H9 (cell line): ENCODE measurements at regions not wholly inside any gene's neighbourhood (a gene's known extent, or its start where the extent isn't known, plus 50 kb on each side); places are given as distances from the start of the nearest gene placed in this dataset.

Experiments
- DNase-seq: peaks from one replicate; pipeline ENCODE4 v3.0.0-alpha.2; 2017
- H2AFZ ChIP-seq: one replicate; pipeline ENCODE4 v1.6.1; 2013; ENCODE audit warnings: mild to moderate bottlenecking, low read length, control low read depth, moderate library complexity
- H2AK5ac ChIP-seq: 2 replicates; pipeline ENCODE4 v1.6.1; 2013; ENCODE audit warnings: low read length, control low read depth, mixed read lengths; ENCODE audit not compliant: insufficient read length
- H2BK120ac ChIP-seq: one replicate; pipeline ENCODE4 v1.6.1; 2013; ENCODE audit warnings: low read depth, mild to moderate bottlenecking, low read length, control low read depth, inconsistent platforms; ENCODE audit not compliant: poor library complexity, severe bottlenecking
- H2BK12ac ChIP-seq: 2 replicates; pipeline ENCODE4 v1.6.1; 2013; ENCODE audit warnings: low read length, control low read depth, mixed read lengths, low read depth; ENCODE audit not compliant: insufficient read length
- H2BK15ac ChIP-seq: 2 replicates; pipeline ENCODE4 v1.6.1; 2013; ENCODE audit warnings: low read depth, low read length, control low read depth
- H2BK20ac ChIP-seq: one replicate; pipeline ENCODE4 v1.6.1; 2013; ENCODE audit warnings: low read depth, mild to moderate bottlenecking, low read length, control low read depth, inconsistent platforms; ENCODE audit not compliant: poor library complexity, severe bottlenecking
- H2BK5ac ChIP-seq: 2 replicates; pipeline ENCODE4 v1.6.1; 2013; ENCODE audit warnings: low read length, control low read depth, mixed read lengths; ENCODE audit not compliant: insufficient read length
- H3K14ac ChIP-seq: 2 replicates; pipeline ENCODE4 v1.6.1; 2013; ENCODE audit warnings: low read length, control low read depth; ENCODE audit not compliant: insufficient read depth
- H3K18ac ChIP-seq: 2 replicates; pipeline ENCODE4 v1.6.1; 2013; ENCODE audit warnings: low read depth, mild to moderate bottlenecking, mixed read lengths, low read length, control low read depth; ENCODE audit not compliant: insufficient read length
- H3K23ac ChIP-seq: 2 replicates; pipeline ENCODE4 v1.6.1; 2013; ENCODE audit warnings: low read length, control low read depth, mixed read lengths, low read depth; ENCODE audit not compliant: insufficient read length
- H3K23me2 ChIP-seq: 2 replicates; pipeline ENCODE4 v1.6.1; 2013; ENCODE audit warnings: low read depth, mild to moderate bottlenecking, mixed read lengths, low read length, control low read depth; ENCODE audit not compliant: insufficient read length, poor library complexity, severe bottlenecking
- H3K27ac ChIP-seq: 2 replicates; pipeline ENCODE4 v1.5.1; 2013; ENCODE audit warnings: low read length, control low read depth, mixed read lengths, low read depth; ENCODE audit not compliant: insufficient read length
- H3K27me3 ChIP-seq: 2 replicates; pipeline ENCODE4 v1.6.1; 2013; ENCODE audit warnings: low read length, control low read depth, inconsistent platforms; ENCODE audit not compliant: insufficient read depth
- H3K4ac ChIP-seq: 2 replicates; pipeline ENCODE4 v1.6.1; 2013; ENCODE audit warnings: low read depth, mild to moderate bottlenecking, control low read depth, inconsistent platforms, low read length, moderate library complexity
- H3K4me1 ChIP-seq: 2 replicates; pipeline ENCODE4 v1.6.1; 2013; ENCODE audit warnings: low read length, control low read depth, inconsistent platforms; ENCODE audit not compliant: insufficient read depth
- H3K4me2 ChIP-seq: 2 replicates; pipeline ENCODE4 v1.6.1; 2013; ENCODE audit warnings: low read length, control low read depth, mixed read lengths; ENCODE audit not compliant: insufficient read length, insufficient read depth
- H3K56ac ChIP-seq: 2 replicates; pipeline ENCODE4 v1.6.1; 2013; ENCODE audit warnings: low read depth, mild to moderate bottlenecking, mixed read lengths, low read length, control low read depth; ENCODE audit not compliant: insufficient read length
- H3K79me1 ChIP-seq: 2 replicates; pipeline ENCODE4 v1.6.1; 2013; ENCODE audit warnings: low read depth, mild to moderate bottlenecking, moderate library complexity, low read length, control low read depth, inconsistent platforms; ENCODE audit not compliant: insufficient read depth, poor library complexity, severe bottlenecking
- H3K79me2 ChIP-seq: 2 replicates; pipeline ENCODE4 v1.6.1; 2013; ENCODE audit warnings: low read length, control low read depth, inconsistent platforms; ENCODE audit not compliant: insufficient read depth
- H3K9ac ChIP-seq: 2 replicates; pipeline ENCODE4 v1.6.1; 2013; ENCODE audit warnings: low read length, control low read depth, mixed read lengths; ENCODE audit not compliant: insufficient read length; ENCODE audit errors: extremely low read depth
- H3K9me3 ChIP-seq: one replicate; pipeline ENCODE4 v1.6.1; 2013; ENCODE audit warnings: low read depth, low read length, inconsistent platforms; ENCODE audit not compliant: control insufficient read depth
- H3T11ph ChIP-seq: one replicate; pipeline ENCODE4 v1.6.1; 2013; ENCODE audit warnings: mild to moderate bottlenecking, low read length, control low read depth, inconsistent platforms
- H4K20me1 ChIP-seq: one replicate; pipeline ENCODE4 v1.6.1; 2013; ENCODE audit not compliant: control insufficient read depth, insufficient read length, insufficient read depth
- H4K5ac ChIP-seq: 2 replicates; pipeline ENCODE4 v1.6.1; 2013; ENCODE audit warnings: low read depth, mild to moderate bottlenecking, mixed read lengths, low read length, control low read depth; ENCODE audit not compliant: insufficient read length
- H4K8ac ChIP-seq: replicated peaks from 2 replicates; pipeline ENCODE4 v1.6.1; 2013; ENCODE audit warnings: low read length, control low read depth, mixed read lengths, low read depth; ENCODE audit not compliant: insufficient read length
- H4K91ac ChIP-seq: 2 replicates; pipeline ENCODE4 v1.6.1; 2013; ENCODE audit warnings: low read depth, mild to moderate bottlenecking, moderate library complexity, mixed read lengths, low read length, control low read depth; ENCODE audit not compliant: insufficient read length
- H3K27ac Mint-ChIP-seq, 3 experiments: 2 replicates in 2 of 3; 3 replicates in 1 of 3; pipeline ENCODE4 v1.8.0; 2020 to 2021; ENCODE audit warnings: mixed read lengths in 3 of 3, mild to moderate bottlenecking in 1 of 3, moderate library complexity in 1 of 3
- H3K27me3 Mint-ChIP-seq: 2 replicates; pipeline ENCODE4 v1.8.0; 2021; ENCODE audit warnings: low read depth, mild to moderate bottlenecking, moderate library complexity, mixed read lengths
- H3K36me3 Mint-ChIP-seq, 3 experiments: 2 replicates in 2 of 3; 3 replicates in 1 of 3; pipeline ENCODE4 v1.8.0; 2020 to 2021; ENCODE audit warnings: low read depth in 3 of 3, mixed read lengths in 3 of 3; ENCODE audit not compliant: insufficient read depth in 1 of 3
- H3K4me1 Mint-ChIP-seq, 2 experiments: 2 replicates each; pipeline ENCODE4 v1.8.0; 2020; ENCODE audit warnings: mixed read lengths in 2 of 2
- H3K4me3 Mint-ChIP-seq, 2 experiments: 2 replicates in 1 of 2; 3 replicates in 1 of 2; pipeline ENCODE4 v1.8.0; 2020 to 2021; ENCODE audit warnings: mild to moderate bottlenecking in 2 of 2, mixed read lengths in 2 of 2, moderate library complexity in 1 of 2
- H3K9me3 Mint-ChIP-seq, 2 experiments: 2 replicates in 1 of 2; 3 replicates in 1 of 2; pipeline ENCODE4 v1.8.0; 2020; ENCODE audit warnings: mild to moderate bottlenecking in 2 of 2, mixed read lengths in 2 of 2, moderate library complexity in 1 of 2
- WGBS: extraction: QIAGEN DNeasy Blood & Tissue Kit; methylation state at CpG from one replicate; pipeline ENCODE4 v1.1.7; 2013; ENCODE audit warnings: missing lambda C conversion rate, low lambda C conversion rate, mixed read lengths; ENCODE audit not compliant: insufficient read length; ENCODE audit errors: extremely low coverage; 5-methylcytosine and 5-hydroxymethylcytosine counted together
- TF ChIP-seq, protein P1 (sequence below): fragments of 200-600 bp; sonication (generic); conservative IDR thresholded peaks from 3 replicates; pipeline ENCODE4 v1.8.0; 2021; ENCODE audit warnings: antibody characterized with exemption, mild to moderate bottlenecking

- H3K4me2 ChIP-seq, result no peak overlapping the region
- H2AK5ac ChIP-seq, result no peak overlapping the region
- TF ChIP-seq, protein P1, sequence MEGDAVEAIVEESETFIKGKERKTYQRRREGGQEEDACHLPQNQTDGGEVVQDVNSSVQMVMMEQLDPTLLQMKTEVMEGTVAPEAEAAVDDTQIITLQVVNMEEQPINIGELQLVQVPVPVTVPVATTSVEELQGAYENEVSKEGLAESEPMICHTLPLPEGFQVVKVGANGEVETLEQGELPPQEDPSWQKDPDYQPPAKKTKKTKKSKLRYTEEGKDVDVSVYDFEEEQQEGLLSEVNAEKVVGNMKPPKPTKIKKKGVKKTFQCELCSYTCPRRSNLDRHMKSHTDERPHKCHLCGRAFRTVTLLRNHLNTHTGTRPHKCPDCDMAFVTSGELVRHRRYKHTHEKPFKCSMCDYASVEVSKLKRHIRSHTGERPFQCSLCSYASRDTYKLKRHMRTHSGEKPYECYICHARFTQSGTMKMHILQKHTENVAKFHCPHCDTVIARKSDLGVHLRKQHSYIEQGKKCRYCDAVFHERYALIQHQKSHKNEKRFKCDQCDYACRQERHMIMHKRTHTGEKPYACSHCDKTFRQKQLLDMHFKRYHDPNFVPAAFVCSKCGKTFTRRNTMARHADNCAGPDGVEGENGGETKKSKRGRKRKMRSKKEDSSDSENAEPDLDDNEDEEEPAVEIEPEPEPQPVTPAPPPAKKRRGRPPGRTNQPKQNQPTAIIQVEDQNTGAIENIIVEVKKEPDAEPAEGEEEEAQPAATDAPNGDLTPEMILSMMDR, result no peak
- Mint-ChIP-seq H3K4me3 (no peak overlapping the region), H3K27me3 (peaks cover 5% of the 10 kb centered on the region; the same call in 1 of the 2 replicates), H3K4me1 (peaks cover 7 to 10% of the 10 kb centered on the region in 2 experiments; a peak in 3 of 4 replicates), H3K9me3 (peaks cover 0 to 3% of the 10 kb centered on the region in 2 experiments; a peak in 2 of 5 replicates), H3K27ac (no peak overlapping the region), H3K36me3 (peaks cover 0 to 7% (median 2%) of the 10 kb centered on the region in 3 experiments; a peak in 2 of 7 replicates)
- no peak overlapping the region for H2BK20ac ChIP-seq
- no peaks in the 10 kb centered on the region for H3K23me2 ChIP-seq
- H3K4me1 ChIP-seq, result no peaks in the 10 kb centered on the region
- no peak overlapping the region for H3K56ac ChIP-seq
- no peaks in the 10 kb centered on the region for H4K20me1 ChIP-seq
- H4K8ac ChIP-seq, result no peak overlapping the region
- no peak overlapping the region for H4K91ac ChIP-seq
- H3K18ac ChIP-seq, result no peak overlapping the region
- H2AFZ ChIP-seq, result no peak overlapping the region
- WGBS, result no CpG with 5 or more reads among the region's 26 CpGs
- H3K79me1 ChIP-seq, result no peaks in the 10 kb centered on the region
- no peak overlapping the region for H2BK15ac ChIP-seq
- no peak for DNase-seq
- H3T11ph ChIP-seq, result no peak overlapping the region
- no peak overlapping the region for H4K5ac ChIP-seq
- no peak overlapping the region for H3K14ac ChIP-seq
- H3K79me2 ChIP-seq, result no peaks in the 10 kb centered on the region
- H3K9ac ChIP-seq, result no peak overlapping the region
- H3K9me3 ChIP-seq, result no peaks in the 10 kb centered on the region
- H2BK5ac ChIP-seq, result no peak overlapping the region
- H3K4ac ChIP-seq, result no peak overlapping the region; the same call in 1 of the 2 replicates
- H3K23ac ChIP-seq, result no peak overlapping the region
- no peak overlapping the region for H2BK120ac ChIP-seq
- H3K27me3 ChIP-seq, result no peaks in the 10 kb centered on the region
- no peak overlapping the region for H3K27ac ChIP-seq
- H2BK12ac ChIP-seq, result no peak overlapping the region
Measured at GRCh38 chr1:14420686-14421085, 177.8 kb upstream of the KAZN start.
